ENCODE measurements at regions not wholly inside any gene's neighbourhood (a gene's known extent, or its start where the extent isn't known, plus 50 kb on each side); places are given as distances from the start of the nearest gene placed in this dataset.

GRCh38 chr7:86301301-86301700 lies 342.4 kb upstream of the GRM3 start:
- no peaks in the 10 kb centered on the region for H3K27me3 ChIP-seq (ENCODE audit: insufficient read depth, poor library complexity, severe bottlenecking)

GRCh38 chr7:86295526-86295925 lies 348.2 kb upstream of the GRM3 start:
- Histone ChIP-seq H3K4me3 (replicated peaks; ENCODE audit: insufficient read depth, low read length) (no peak overlapping the region), H3K27me3 (ENCODE audit: insufficient read depth, poor library complexity, severe bottlenecking) (no peaks in the 10 kb centered on the region), H3K27ac (replicated peaks) (no peak overlapping the region)
- DNase-seq (ENCODE audit: low read depth in 1 of 2, low spot score in 1 of 2): no peak
- TF ChIP-seq, protein P1, sequence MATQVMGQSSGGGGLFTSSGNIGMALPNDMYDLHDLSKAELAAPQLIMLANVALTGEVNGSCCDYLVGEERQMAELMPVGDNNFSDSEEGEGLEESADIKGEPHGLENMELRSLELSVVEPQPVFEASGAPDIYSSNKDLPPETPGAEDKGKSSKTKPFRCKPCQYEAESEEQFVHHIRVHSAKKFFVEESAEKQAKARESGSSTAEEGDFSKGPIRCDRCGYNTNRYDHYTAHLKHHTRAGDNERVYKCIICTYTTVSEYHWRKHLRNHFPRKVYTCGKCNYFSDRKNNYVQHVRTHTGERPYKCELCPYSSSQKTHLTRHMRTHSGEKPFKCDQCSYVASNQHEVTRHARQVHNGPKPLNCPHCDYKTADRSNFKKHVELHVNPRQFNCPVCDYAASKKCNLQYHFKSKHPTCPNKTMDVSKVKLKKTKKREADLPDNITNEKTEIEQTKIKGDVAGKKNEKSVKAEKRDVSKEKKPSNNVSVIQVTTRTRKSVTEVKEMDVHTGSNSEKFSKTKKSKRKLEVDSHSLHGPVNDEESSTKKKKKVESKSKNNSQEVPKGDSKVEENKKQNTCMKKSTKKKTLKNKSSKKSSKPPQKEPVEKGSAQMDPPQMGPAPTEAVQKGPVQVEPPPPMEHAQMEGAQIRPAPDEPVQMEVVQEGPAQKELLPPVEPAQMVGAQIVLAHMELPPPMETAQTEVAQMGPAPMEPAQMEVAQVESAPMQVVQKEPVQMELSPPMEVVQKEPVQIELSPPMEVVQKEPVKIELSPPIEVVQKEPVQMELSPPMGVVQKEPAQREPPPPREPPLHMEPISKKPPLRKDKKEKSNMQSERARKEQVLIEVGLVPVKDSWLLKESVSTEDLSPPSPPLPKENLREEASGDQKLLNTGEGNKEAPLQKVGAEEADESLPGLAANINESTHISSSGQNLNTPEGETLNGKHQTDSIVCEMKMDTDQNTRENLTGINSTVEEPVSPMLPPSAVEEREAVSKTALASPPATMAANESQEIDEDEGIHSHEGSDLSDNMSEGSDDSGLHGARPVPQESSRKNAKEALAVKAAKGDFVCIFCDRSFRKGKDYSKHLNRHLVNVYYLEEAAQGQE (IDR thresholded peaks at IDR 0.05; ENCODE audit: insufficient replicate concordance, low read depth): no peak
- TF ChIP-seq SPI1 (IDR thresholded peaks at IDR 0.05; ENCODE audit: borderline replicate concordance, low read depth) (no peak), GABPA (IDR thresholded peaks at IDR 0.05; ENCODE audit: low read depth) (no peak), POLR2AphosphoS5 (IDR thresholded peaks at IDR 0.05; ENCODE audit: low read depth) (no peak), CTCF (IDR thresholded peaks at IDR 0.05; ENCODE audit: insufficient read depth, low read length) (no peak)

More at GRCh38 chr7:86301301-86301700, 342.4 kb upstream of the GRM3 start:
- no peak for DNase-seq (ENCODE audit: low read depth in 1 of 2, low spot score in 1 of 2)
- no peak for TF ChIP-seq SPI1 (IDR thresholded peaks at IDR 0.05; ENCODE audit: borderline replicate concordance, low read depth)
- TF ChIP-seq POLR2AphosphoS5 (IDR thresholded peaks at IDR 0.05; ENCODE audit: low read depth): no peak
- TF ChIP-seq GABPA (IDR thresholded peaks at IDR 0.05; ENCODE audit: low read depth): no peak
- TF ChIP-seq, protein P1 (IDR thresholded peaks at IDR 0.05; ENCODE audit: insufficient replicate concordance, low read depth): no peak
- no peak for TF ChIP-seq CTCF (IDR thresholded peaks at IDR 0.05; ENCODE audit: insufficient read depth, low read length)
- Histone ChIP-seq H3K4me3 (replicated peaks; ENCODE audit: insufficient read depth, low read length) (no peak overlapping the region), H3K27ac (replicated peaks) (no peak overlapping the region)

DNA sequence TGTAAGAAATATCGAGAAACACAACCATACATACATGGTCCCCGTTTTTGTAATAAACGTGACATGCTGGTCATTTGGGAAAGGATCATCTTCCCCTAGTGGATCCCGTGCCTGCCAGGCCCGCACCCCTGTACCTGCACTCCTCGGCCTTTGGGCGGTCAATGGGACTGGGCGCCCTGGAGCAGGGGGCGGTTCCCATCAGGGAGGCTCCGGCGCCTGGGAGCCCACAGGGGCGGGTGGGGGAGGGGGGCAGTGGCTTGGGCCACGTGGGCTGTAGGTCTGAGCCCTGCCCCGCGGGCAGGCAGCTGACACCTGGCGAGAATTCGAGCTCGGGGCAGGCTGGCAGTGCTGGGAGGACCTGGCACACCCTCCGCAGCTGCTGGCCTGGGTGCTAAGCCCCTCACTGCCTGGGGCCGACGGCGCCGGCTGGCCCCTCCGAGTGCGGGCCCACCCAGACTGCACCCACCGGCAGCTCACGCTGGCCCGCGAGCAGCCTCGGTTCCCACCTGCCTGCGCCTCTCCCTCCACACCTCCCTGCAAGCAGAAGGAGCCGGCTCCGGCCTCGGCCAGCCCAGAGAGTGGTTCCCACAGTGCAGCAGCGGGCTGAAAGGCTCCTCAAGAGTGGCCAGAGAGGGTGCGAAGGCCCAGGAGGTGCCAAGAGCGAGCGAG lies 361.6 kb upstream of the GRM3 start:
- TF ChIP-seq POLR2AphosphoS5 (IDR thresholded peaks at IDR 0.05; ENCODE audit: low read depth) (no peak), SPI1 (IDR thresholded peaks at IDR 0.05; ENCODE audit: borderline replicate concordance, low read depth) (no peak), CTCF (IDR thresholded peaks at IDR 0.05; ENCODE audit: insufficient read depth, low read length) (no peak), GABPA (IDR thresholded peaks at IDR 0.05; ENCODE audit: low read depth) (no peak)
- TF ChIP-seq, protein P1 (IDR thresholded peaks at IDR 0.05; ENCODE audit: insufficient replicate concordance, low read depth): no peak
- Histone ChIP-seq H3K27ac (replicated peaks) (no peak overlapping the region), H3K4me3 (replicated peaks; ENCODE audit: insufficient read depth, low read length) (no peak overlapping the region), H3K27me3 (ENCODE audit: insufficient read depth, poor library complexity, severe bottlenecking) (no peaks in the 10 kb centered on the region)
- DNase-seq (ENCODE audit: low read depth in 1 of 2, low spot score in 1 of 2): no peak

Measured in HL-60 (cell line).